NCI-H748 (cell line): ENCODE measurements at regions not wholly inside any gene's neighbourhood (a gene's known extent, or its start where the extent isn't known, plus 50 kb on each side); places are given as distances from the start of the nearest gene placed in this dataset.
"Not testable (repeated sequence)": the region's sequence is repeated elsewhere in the genome, so short reads cannot be mapped to it uniquely, and the experiment has no call there.

ENCODE experiments used
- DNase-seq: peaks from one replicate; lab custom pipeline; 2025; ENCODE audit not compliant: unreplicated experiment; lab: John Stamatoyannopoulos, UW

DNA sequence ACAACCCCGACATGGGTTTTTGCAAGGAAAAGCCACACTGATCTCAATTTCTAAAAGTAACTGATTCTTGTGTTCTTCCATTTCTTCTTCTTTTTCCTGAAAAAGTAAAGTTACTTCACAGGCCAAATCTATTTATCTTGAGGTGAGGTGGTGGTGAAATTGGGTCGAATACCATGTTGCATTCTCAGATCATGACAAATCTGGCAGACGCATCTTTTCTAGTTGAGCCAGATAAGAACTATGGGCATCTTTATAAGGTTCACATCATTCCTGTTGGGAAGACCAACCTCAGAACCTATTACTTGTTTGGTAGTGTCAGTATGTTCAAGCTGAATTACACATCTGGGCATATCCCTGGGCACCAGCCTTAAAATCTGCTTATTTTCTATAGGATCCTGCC lies 78.6 kb upstream of the USP25 start:
- no peak for DNase-seq

DNA sequence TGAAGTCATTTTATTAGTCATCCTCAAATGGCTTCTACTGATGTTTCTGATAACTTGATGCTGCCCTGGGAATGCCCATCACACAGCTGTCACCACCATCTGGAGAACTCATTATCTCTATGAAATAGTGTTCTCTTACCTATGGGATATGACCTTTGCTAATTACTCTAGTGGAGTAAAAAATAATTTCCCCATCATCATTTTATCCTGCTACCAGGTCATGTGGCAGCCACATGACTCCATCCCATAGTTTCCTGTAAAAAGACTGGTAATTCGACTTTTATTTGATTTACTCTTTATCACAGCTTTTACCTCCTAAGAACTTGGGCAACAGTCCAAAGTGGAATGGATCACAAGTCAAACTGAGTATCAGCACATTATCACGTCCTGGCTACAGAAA lies 76.1 kb upstream of the USP25 start:
- DNase-seq, result no peak

DNA sequence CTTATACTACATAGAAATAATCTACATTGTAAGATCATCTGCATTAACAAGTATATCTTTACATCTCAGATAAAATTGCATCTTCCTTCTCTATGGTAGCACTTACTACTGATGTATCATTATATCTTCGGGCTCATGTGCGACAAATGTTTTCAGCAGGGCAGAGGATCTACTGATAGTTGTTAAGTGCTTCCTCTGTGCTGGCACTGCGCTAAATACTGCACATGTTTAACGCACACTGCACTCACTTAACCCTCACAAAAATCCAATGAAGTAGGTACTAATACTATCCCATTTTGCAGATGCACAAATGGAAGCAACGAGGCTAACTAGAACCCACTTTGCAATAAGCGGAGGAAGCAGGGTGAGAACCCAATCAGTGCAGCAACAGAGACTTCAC lies 75.6 kb upstream of the USP25 start:
- no peak for DNase-seq

DNA sequence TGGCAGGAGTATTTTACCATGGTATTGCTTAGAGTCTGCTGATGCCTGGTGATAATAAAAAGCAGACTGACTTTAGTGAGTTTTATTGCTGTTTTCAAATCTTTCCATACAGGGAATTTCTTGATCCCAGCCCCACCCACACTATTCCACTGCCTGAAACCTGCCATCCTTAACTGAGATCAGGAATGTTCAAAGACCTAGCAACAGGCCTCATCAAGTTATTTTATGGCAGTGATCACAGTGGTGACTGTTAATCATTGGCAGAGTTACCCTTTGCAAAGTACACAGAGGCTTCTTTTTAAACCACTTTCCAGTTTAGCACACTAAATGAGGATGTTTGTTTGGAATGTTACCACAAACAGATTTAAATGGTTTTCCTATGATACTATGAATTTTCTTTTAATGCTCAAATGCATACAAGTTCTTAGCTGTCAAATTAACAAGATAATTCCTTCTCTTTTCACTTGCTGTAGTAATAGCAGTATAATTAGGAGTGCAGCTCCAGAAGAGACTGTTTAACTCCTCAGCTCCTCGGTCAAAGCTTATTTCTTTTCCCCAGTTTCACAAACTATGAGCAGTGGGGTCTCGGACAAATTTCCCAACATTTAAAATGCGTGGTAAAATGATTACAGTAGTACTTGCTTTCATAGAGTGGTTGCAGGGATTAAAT lies 69.9 kb upstream of the USP25 start:
- no peak for DNase-seq

DNA sequence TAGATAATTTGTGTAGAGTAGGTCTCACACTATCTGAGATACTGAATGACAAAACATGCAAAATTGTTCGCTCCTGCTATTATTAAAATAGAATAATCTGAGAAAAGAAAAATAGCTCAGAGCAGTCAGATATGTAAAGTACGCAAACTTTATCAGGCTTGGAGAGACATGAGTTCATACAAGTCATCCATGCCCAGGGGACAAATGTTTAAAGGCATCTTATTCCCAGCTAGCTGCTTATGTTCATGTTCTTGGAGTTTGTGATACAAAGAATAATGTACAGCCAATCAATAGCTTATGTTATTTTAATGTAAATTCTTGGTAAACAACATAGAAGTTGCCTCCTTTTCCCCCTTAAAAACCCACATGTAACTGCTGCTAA lies 69.4 kb upstream of the USP25 start:
- DNase-seq, result no peak

DNA sequence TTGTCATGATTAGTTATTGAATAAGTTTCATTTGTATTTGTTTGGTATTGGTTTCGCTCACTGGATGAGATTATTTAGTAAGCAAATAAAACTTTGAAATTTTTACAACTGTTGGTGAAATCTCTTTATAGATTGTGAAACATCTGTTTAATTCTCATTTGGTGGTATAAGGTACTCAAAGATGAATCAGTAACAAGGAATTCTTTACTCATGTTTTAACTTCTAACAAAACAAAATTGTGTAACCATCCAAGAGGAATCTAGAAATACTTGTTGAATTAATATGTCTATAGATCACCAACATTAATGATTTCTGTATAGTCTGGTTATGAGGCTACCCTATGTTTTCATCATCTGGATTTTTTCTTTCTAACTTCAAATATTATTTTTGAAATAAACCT lies 62.8 kb upstream of the USP25 start:
- no peak for DNase-seq

DNA sequence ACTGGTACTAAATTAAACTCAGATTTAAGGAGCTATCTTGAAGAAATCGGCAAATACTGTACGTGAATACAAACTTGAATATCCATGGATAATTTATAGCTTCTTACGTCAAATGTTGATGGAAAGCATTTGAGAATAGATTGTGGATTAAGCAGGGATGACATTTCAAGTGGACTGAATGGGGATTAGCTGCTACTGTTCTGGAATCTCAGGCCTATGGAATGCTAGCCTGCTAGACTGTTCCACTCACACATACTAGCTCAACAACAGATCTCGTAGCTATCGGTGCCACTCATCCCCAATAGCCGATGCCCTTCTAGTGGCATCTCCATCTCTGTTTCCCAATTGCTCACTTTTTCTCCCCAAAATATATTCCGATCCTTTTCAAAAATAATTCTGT lies 62.0 kb upstream of the USP25 start:
- DNase-seq, result no peak

DNA sequence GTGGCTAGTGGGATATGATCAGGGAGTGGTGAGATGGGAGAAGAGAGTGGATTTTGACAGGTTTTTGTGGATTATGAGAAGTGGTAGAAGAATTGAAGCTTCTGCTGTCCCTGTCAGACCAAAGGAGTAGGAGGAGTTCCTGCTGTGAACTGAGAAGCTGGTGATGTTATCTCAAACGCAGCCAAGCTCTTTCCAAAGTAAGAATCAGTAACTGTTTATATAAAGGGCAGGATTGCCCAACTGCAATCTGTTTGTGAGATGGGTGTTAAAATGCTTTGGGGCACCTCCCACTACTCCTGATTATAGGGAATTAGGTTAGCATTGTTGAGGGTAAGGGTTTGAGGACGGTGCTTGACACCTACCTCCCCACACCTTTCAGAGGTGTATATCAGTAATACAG lies 60.5 kb upstream of the USP25 start:
- DNase-seq, result no peak

DNA sequence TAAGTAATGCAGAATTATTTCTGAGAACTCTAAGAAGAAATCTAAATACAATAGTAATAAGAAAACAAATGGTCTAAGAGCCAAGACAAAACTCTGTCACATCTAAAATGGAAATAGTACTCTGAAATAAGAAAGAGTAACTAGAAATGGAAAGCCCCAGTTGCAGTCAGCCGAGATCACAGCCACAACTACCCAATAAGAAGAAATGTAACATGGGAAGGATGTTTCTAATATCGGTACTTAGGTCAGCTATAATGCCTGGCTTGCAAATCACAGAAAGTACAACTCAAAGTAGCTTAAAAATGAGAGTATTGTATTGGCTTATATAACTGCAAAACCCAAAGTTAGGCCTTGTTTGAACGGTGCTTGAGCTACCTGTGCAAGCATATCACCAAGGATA lies 58.6 kb upstream of the USP25 start:
- DNase-seq, result no peak

DNA sequence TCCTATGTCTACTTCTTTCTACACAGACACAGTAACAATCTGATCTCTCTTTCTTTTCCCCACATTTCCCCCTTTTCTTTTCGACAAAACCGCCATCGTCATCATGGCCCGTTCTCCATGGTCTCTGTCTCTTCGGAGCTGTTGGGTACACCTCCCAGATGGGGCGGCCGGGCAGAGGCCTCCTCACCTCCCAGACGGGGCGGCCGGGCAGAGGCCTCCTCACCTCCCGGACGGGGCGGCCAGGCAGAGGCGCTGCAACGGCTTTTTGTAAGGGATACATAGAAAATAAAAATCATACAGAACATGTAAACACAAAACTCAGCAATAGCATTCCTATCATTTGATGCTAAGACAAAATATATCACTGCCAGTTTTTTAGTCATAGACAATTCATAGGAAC lies 57.2 kb upstream of the USP25 start:
- not testable (repeated sequence) for DNase-seq

DNA sequence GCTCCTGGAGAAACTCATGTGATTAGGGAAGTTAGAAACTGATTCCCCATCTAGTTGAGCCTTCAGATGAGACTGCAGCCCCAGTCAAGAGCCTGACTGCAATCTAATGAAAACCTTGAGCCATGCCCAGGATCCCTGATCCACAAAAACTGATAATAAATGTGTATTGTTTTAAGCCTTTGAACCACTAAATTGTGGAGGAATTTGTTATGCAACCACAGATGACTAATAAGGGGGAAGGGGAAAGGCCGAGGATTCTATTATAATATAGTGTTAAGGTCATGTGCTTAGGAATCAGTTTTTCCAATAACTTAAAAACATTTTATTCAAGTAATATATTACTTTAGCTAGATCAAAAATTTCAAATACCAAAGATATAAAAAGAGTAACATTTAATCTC lies 52.8 kb upstream of the USP25 start:
- no peak for DNase-seq

DNA sequence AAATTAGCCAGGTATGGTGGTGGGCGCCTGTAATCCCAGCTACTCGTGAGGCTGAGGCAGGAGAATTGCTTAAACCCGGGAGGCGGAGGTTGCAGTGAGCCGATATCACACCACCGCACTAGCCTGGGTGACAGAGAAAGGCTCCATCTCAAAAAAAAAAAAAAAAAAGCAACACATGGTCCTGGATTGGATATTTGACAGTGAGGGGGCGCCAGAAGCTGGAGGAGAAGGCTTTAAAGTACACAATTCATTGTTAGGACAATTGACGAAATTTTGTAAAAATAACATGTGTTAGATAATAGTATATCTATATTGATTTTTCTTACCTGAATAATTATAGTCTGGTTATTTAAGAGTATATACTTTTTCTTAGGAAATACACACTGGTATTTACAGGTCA lies 50.2 kb upstream of the USP25 start:
- no peak for DNase-seq
